Mammary epithelial cell (primary cell): ENCODE measurements at regions not wholly inside any gene's neighbourhood (a gene's known extent, or its start where the extent isn't known, plus 50 kb on each side); places are given as distances from the start of the nearest gene placed in this dataset.

ENCODE experiments used
- CTCF ChIP-seq, 2 donors: IDR thresholded peaks in 1 of 2; conservative IDR thresholded peaks in 1 of 2; 2 replicates each; pipeline ENCODE4 v1.5.1; 2011 to 2012; ENCODE audit warnings: inconsistent platforms in 2 of 2, low read length in 2 of 2, mild to moderate bottlenecking in 2 of 2, control low read depth in 1 of 2, low read depth in 1 of 2; ENCODE audit not compliant: insufficient read depth in 1 of 2; ENCODE audit errors: extremely low read depth in 1 of 2
- EZH2 ChIP-seq: IDR thresholded peaks from 2 replicates; pipeline ENCODE4 v1.6.1; 2012; ENCODE audit warnings: low read length, inconsistent platforms, borderline replicate concordance

GRCh38 chr9:87294126-87294525, 203.5 kb upstream of the DAPK1 start:
- no peak for TF ChIP-seq CTCF (conservative IDR thresholded peaks at IDR 0.05 in 1 of 2, IDR thresholded peaks at IDR 0.05 in 1 of 2; ENCODE audit: extremely low read depth in 1 of 2, insufficient read depth in 1 of 2, low read depth in 1 of 2, low read length in 2 of 2)
- TF ChIP-seq EZH2: no peak
